SK-N-SH (cell line): ENCODE measurements at regions not wholly inside any gene's neighbourhood (a gene's known extent, or its start where the extent isn't known, plus 50 kb on each side); places are given as distances from the start of the nearest gene placed in this dataset.

Source experiments
- CTCF ChIA-PET: fragments of 300-600, 350-600 bp; formaldehyde crosslinking; extraction: SDS; loops from one replicate; lab custom pipeline; 2021; lab: Yijun Ruan, JAX
- POLR2A ChIA-PET: fragments of 350-600 bp; sonication (Branson Sonifier 250); formaldehyde crosslinking; extraction: SDS; loops from one replicate; lab custom pipeline; 2020; ENCODE audit warnings: antibody characterized with exemption, inconsistent platforms; lab: Yijun Ruan, JAX
- DNase-seq: peaks from one replicate; pipeline ENCODE4 v3.0.0; 2012
- H2AFZ ChIP-seq: fragments of 200-600 bp; sonication (generic); 2 replicates; pipeline ENCODE4 v1.8.1; 2016; ENCODE audit warnings: antibody characterized with exemption, mild to moderate bottlenecking, low read depth
- H3F3A ChIP-seq: fragments of 200-600 bp; sonication (generic); replicated peaks from 2 replicates; pipeline ENCODE3; 2016; ENCODE audit warnings: antibody characterized with exemption, mild to moderate bottlenecking; ENCODE audit not compliant: insufficient read depth
- H3K27ac ChIP-seq, 2 experiments: fragments of 200-500 bp in 1 of 2; fragments of 200-600 bp in 1 of 2; sonication (Bioruptor generic) in 1 of 2; sonication (generic), shearing (Covaris generic) in 1 of 2; 2 replicates each; pipeline versions ENCODE4 v1.5.1 to v1.6.1; 2014 to 2016; ENCODE audit warnings: low read depth in 2 of 2, inconsistent platforms in 1 of 2, low read length in 1 of 2, mild to moderate bottlenecking in 1 of 2, mixed read lengths in 1 of 2
- H3K27me3 ChIP-seq: fragments of 200-600 bp; sonication (generic), shearing (Covaris generic); 2 replicates; pipeline ENCODE4 v1.6.1; 2016; ENCODE audit warnings: mixed run types; ENCODE audit not compliant: insufficient read depth
- H3K36me3 ChIP-seq, 2 experiments: fragments of 200-500 bp in 1 of 2; fragments of 200-600 bp in 1 of 2; sonication (Bioruptor generic) in 1 of 2; sonication (generic) in 1 of 2; replicated peaks in 1 of 2; 2 replicates each; pipeline versions ENCODE3 to v1.5.1; 2014 to 2016; ENCODE audit warnings: low read length in 1 of 2, mild to moderate bottlenecking in 1 of 2; ENCODE audit not compliant: insufficient read depth in 2 of 2, control insufficient read depth in 1 of 2
- H3K4me1 ChIP-seq, 2 experiments: fragments of 200-500 bp in 1 of 2; fragments of 200-600 bp in 1 of 2; sonication (Bioruptor generic) in 1 of 2; sonication (generic), shearing (Covaris generic) in 1 of 2; 2 replicates each; pipeline versions ENCODE4 v1.5.1 to v1.6.1; 2014 to 2016; ENCODE audit warnings: low read depth in 1 of 2, low read length in 1 of 2, mixed run types in 1 of 2; ENCODE audit not compliant: insufficient read depth in 2 of 2, control insufficient read depth in 1 of 2
- H3K4me2 ChIP-seq: fragments of 200-600 bp; sonication (generic), shearing (Covaris generic); 2 replicates; pipeline ENCODE4 v1.6.1; 2017; ENCODE audit warnings: mixed run types
- H3K4me3 ChIP-seq, 2 experiments: fragments of 200-500 bp in 1 of 2; fragments of 200-600 bp in 1 of 2; sonication (Bioruptor generic) in 1 of 2; sonication (generic), shearing (Covaris generic) in 1 of 2; 2 replicates each; pipeline versions ENCODE4 v1.5.1 to v1.8.1; 2014 to 2016; ENCODE audit warnings: low read depth in 2 of 2, inconsistent platforms in 1 of 2, low read length in 1 of 2, mild to moderate bottlenecking in 1 of 2, mixed read lengths in 1 of 2, moderate library complexity in 1 of 2
- H3K79me2 ChIP-seq: fragments of 200-600 bp; sonication (generic); 2 replicates; pipeline ENCODE4 v1.8.1; 2017; ENCODE audit warnings: mild to moderate bottlenecking; ENCODE audit not compliant: insufficient read depth
- H3K9ac ChIP-seq: fragments of 200-600 bp; sonication (generic); 2 replicates; pipeline ENCODE4 v1.6.1; 2017; ENCODE audit warnings: mixed run types
- H3K9me2 ChIP-seq: fragments of 200-600 bp; sonication (generic); 2 replicates; pipeline ENCODE4 v1.6.1; 2017; ENCODE audit warnings: mixed run types
- H3K9me3 ChIP-seq: fragments of 200-600 bp; sonication (generic); 2 replicates; pipeline ENCODE4 v1.6.1; 2017; ENCODE audit warnings: mixed run types, mild to moderate bottlenecking, moderate library complexity
- H4K20me1 ChIP-seq: fragments of 200-600 bp; sonication (generic); 2 replicates; pipeline ENCODE4 v1.6.1; 2017; ENCODE audit warnings: mild to moderate bottlenecking, mixed run types; ENCODE audit not compliant: insufficient read depth
- EZH2phosphoT487 ChIP-seq: fragments of 200-600 bp; sonication (generic); IDR thresholded peaks from 2 replicates; pipeline ENCODE4 v1.6.1; 2017; ENCODE audit warnings: low read depth, mixed run types, mild to moderate bottlenecking, antibody characterized with exemption, moderate library complexity, borderline replicate concordance
- FOSL2 ChIP-seq: IDR thresholded peaks from 2 replicates; pipeline ENCODE4 v1.4.0; 2012; ENCODE audit warnings: low read depth, mild to moderate bottlenecking, moderate library complexity, borderline replicate concordance
- GATA2 ChIP-seq: sonication (generic); formaldehyde crosslinking; IDR thresholded peaks from 2 replicates; pipeline ENCODE4 v1.5.0; 2020; ENCODE audit warnings: mild to moderate bottlenecking, missing genetic modification reagents
- JUND ChIP-seq: IDR thresholded peaks from 2 replicates; pipeline ENCODE4 v1.4.0; 2012
- NRF1 ChIP-seq: IDR thresholded peaks from 2 replicates; pipeline ENCODE4 v1.6.1; 2012; ENCODE audit warnings: low read depth, mild to moderate bottlenecking, low read length
- POLR2AphosphoS5 ChIP-seq: IDR thresholded peaks from 2 replicates; pipeline ENCODE4 v1.6.1; 2012; ENCODE audit warnings: low read depth, low read length
- RFX5 ChIP-seq: IDR thresholded peaks from 2 replicates; pipeline ENCODE4 v1.6.1; 2012; ENCODE audit warnings: mild to moderate bottlenecking, improper control_type of control experiment, low read length
- SIN3A ChIP-seq: IDR thresholded peaks from 2 replicates; pipeline ENCODE4 v1.6.1; 2012; ENCODE audit warnings: low read depth, mild to moderate bottlenecking, low read length, moderate library complexity, borderline replicate concordance
- TCF12 ChIP-seq: IDR thresholded peaks from 2 replicates; pipeline ENCODE4 v1.4.0; 2012
- WGBS: methylation state at CpG from one replicate; pipeline ENCODE4 v1.1.6; 2017; ENCODE audit warnings: low lambda C conversion rate; 5-methylcytosine and 5-hydroxymethylcytosine counted together
- TF ChIP-seq, protein P1 (sequence below): IDR thresholded peaks from 2 replicates; pipeline ENCODE4 v1.4.0; 2012; ENCODE audit warnings: low read depth
- TF ChIP-seq, protein P2 (sequence below): fragments of 200-600 bp; sonication (generic); IDR thresholded peaks from 2 replicates; pipeline ENCODE4 v1.6.1; 2017; ENCODE audit warnings: antibody characterized with exemption, mild to moderate bottlenecking, moderate library complexity
- TF ChIP-seq, protein P3 (sequence below): fragments of 150-350 bp; IDR thresholded peaks from 2 replicates; pipeline ENCODE4 v1.6.1; 2017; ENCODE audit warnings: antibody characterized with exemption, low read length, low read depth, borderline replicate concordance
- TF ChIP-seq, protein P4 (sequence below): IDR thresholded peaks from 2 replicates; pipeline ENCODE4 v1.4.0; 2012; ENCODE audit warnings: low read depth, borderline replicate concordance

DNA sequence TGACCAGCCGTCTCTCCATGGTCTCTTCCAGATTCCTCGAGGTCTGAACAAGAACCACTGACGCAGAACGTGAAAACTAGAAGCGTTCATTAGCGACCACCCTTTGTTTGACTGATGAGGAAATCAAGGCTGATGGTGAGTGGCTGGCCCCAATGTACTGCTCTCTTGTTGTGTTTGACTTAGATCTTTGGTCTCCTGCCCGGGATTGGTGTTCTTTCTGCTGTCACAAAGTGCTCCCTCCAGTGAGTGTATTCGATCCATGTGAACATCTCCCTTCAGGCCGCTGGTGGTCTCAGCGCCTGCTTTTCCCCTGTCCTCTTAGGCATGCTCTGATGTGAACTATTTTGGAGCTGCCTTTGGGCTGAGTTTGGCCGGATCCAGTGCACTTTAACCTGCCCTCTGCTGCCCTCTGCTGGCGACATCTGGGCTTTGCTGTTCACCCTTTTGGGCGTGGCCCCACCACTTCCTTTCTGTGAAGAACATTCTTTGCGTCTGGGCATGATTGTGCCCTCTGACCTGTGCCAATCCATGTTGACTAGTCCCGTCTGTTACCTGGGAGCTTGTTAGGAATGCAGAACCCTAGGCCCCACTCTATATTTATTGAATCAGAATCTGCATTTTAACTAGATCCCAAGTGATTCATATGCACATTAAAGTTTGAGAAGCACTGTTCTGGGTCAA is 279.1 kb downstream of the TTC6 start (continued):
- TF ChIP-seq EZH2phosphoT487: no peak
- TF ChIP-seq, all 33 proteins: peak for 3

DNA sequence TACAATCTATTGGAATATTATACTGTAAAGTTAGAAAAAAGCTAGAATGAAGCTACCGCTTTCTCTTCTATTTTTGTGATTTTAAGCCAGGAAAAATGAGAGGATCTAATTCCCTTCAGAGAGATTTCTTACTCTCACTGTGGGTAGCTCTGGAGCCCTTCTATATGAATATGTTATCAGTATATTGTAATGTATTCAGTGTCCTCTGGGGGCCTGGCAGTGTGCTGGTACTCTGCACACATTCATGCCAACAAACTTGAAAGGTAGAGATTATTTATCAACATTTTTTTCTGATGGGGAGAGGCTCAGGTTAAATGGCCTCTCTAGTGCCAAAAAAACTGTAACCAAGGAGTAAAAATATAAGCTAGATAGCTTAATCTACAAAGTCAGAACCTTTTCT is 292.8 kb downstream of the TTC6 start:
- H4K20me1 ChIP-seq: no peaks in the 10 kb centered on the region
- POLR2A ChIA-PET: no interaction called here
- no peak for DNase-seq
- no peak overlapping the region for H3K27ac ChIP-seq
- no peak overlapping the region for H3K4me2 ChIP-seq
- CTCF ChIA-PET: interaction anchor here (1.7 kb wide), 1 partner anchor 13 kb away, joined by 6 read pairs; no protein-coding TSS in a partner anchor
- TF ChIP-seq, protein P1, sequence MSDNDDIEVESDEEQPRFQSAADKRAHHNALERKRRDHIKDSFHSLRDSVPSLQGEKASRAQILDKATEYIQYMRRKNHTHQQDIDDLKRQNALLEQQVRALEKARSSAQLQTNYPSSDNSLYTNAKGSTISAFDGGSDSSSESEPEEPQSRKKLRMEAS: no peak
- TF ChIP-seq NRF1 (no peak), POLR2AphosphoS5 (no peak), JUND (no peak), FOSL2 (no peak), SIN3A (no peak)
- TF ChIP-seq, protein P2, sequence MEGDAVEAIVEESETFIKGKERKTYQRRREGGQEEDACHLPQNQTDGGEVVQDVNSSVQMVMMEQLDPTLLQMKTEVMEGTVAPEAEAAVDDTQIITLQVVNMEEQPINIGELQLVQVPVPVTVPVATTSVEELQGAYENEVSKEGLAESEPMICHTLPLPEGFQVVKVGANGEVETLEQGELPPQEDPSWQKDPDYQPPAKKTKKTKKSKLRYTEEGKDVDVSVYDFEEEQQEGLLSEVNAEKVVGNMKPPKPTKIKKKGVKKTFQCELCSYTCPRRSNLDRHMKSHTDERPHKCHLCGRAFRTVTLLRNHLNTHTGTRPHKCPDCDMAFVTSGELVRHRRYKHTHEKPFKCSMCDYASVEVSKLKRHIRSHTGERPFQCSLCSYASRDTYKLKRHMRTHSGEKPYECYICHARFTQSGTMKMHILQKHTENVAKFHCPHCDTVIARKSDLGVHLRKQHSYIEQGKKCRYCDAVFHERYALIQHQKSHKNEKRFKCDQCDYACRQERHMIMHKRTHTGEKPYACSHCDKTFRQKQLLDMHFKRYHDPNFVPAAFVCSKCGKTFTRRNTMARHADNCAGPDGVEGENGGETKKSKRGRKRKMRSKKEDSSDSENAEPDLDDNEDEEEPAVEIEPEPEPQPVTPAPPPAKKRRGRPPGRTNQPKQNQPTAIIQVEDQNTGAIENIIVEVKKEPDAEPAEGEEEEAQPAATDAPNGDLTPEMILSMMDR: no peak
- TF ChIP-seq, protein P3, sequence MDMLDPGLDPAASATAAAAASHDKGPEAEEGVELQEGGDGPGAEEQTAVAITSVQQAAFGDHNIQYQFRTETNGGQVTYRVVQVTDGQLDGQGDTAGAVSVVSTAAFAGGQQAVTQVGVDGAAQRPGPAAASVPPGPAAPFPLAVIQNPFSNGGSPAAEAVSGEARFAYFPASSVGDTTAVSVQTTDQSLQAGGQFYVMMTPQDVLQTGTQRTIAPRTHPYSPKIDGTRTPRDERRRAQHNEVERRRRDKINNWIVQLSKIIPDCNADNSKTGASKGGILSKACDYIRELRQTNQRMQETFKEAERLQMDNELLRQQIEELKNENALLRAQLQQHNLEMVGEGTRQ: no peak
- no peaks in the 10 kb centered on the region for H3K27me3 ChIP-seq
- H2AFZ ChIP-seq: no peak overlapping the region
- no peaks in the 10 kb centered on the region for H3K9me2 ChIP-seq
- no peak overlapping the region for H3K4me3 ChIP-seq
- no peaks in the 10 kb centered on the region for H3F3A ChIP-seq
- no peaks in the 10 kb centered on the region for H3K79me2 ChIP-seq
- no peaks in the 10 kb centered on the region for H3K4me1 ChIP-seq
- WGBS: 22% methylated on average over 1 of the region's 1 CpG
- no peak overlapping the region for H3K9ac ChIP-seq
- no peaks in the 10 kb centered on the region for H3K36me3 ChIP-seq
- no peaks in the 10 kb centered on the region for H3K9me3 ChIP-seq

DNA sequence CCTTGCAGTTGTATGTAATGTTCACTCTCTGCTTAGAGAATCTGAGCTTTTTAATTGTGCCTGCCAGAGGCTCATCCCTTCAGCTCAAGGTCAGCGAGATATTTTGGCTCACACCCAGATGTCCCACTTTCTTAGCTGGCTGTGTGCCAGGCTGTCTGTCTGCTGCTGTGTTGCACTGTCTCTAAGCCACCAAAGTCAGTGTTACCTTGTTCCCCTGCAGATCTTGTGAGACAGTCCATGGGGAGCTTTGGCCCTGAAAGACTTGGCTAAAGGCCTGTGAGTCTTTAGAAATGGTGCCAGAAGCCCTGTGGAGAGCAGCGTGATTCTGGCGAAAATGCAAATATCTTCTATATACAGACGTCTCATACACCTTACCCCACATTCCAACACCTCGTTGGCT is 293.7 kb downstream of the TTC6 start:
- no peak overlapping the region for H3K9ac ChIP-seq
- no peak for DNase-seq
- 20% methylated on average over 4 of the region's 5 CpGs for WGBS
- H3K4me3 ChIP-seq: no peak overlapping the region
- H3K9me2 ChIP-seq: no peaks in the 10 kb centered on the region
- H3K36me3 ChIP-seq: no peaks in the 10 kb centered on the region
- H3F3A ChIP-seq: no peaks in the 10 kb centered on the region
- H3K27me3 ChIP-seq: no peaks in the 10 kb centered on the region
- H3K4me2 ChIP-seq: no peak overlapping the region
- H3K9me3 ChIP-seq: no peaks in the 10 kb centered on the region
- no peak overlapping the region for H2AFZ ChIP-seq
- no peak overlapping the region for H3K27ac ChIP-seq
- no peaks in the 10 kb centered on the region for H4K20me1 ChIP-seq
- CTCF ChIA-PET: interaction anchor here (1.2 to 1.7 kb wide), 2 partner anchors 13 to 14 kb away, joined by 3 to 6 read pairs; no protein-coding TSS in a partner anchor
- no peaks in the 10 kb centered on the region for H3K79me2 ChIP-seq
- H3K4me1 ChIP-seq: no peaks in the 10 kb centered on the region
- POLR2A ChIA-PET: no interaction called here
- TF ChIP-seq, protein P4, sequence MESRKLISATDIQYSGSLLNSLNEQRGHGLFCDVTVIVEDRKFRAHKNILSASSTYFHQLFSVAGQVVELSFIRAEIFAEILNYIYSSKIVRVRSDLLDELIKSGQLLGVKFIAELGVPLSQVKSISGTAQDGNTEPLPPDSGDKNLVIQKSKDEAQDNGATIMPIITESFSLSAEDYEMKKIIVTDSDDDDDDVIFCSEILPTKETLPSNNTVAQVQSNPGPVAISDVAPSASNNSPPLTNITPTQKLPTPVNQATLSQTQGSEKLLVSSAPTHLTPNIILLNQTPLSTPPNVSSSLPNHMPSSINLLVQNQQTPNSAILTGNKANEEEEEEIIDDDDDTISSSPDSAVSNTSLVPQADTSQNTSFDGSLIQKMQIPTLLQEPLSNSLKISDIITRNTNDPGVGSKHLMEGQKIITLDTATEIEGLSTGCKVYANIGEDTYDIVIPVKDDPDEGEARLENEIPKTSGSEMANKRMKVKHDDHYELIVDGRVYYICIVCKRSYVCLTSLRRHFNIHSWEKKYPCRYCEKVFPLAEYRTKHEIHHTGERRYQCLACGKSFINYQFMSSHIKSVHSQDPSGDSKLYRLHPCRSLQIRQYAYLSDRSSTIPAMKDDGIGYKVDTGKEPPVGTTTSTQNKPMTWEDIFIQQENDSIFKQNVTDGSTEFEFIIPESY: no peak
- TF ChIP-seq RFX5 (no peak), GATA2 (CRISPR knock-in tag) (no peak), SIN3A (no peak), TCF12 (no peak)
- TF ChIP-seq, protein P2: no peak
